ENCODE measurements at regions not wholly inside any gene's neighbourhood (a gene's known extent, or its start where the extent isn't known, plus 50 kb on each side); places are given as distances from the start of the nearest gene placed in this dataset.

DNA sequence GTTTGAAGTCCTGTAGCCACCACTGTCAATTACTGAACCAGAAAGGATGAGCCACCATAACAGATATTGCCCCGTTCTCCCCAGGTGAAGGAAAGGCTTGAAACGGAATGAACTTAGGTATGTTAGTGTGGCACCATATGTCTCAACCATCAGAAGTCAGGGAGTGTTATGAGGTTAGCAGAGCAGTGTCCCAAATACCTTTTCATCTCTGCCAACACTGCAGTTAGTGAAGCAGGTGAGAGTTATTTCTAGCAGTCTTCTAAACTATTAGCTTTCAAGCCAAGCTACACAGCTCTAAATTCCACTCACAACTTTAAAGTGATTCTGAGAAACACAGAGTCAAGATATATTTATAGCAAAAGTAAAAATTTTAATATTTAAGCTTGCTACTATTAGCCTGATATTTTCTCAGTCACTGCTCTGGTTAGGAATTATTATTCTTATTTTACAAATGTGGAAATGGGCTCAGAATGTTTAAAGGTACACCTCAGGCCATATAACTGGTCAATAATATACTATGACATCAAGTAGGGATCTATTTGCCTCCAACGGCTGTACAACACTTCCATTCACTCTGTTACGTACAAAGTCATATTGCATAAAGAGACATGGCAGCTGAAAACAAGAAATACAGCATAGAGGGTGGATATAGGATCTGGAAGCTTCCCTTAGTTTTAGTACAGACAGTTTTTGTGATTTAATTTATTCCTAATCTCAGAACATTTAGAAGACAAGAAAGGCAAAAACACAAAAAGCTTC lies 1527.1 kb upstream of the PRR20A start:
- DNase-seq = no peak
- Histone ChIP-seq H3K36me3 (no peaks in the 10 kb centered on the region), H3K4me3 (no peak overlapping the region), H3K9me3 (no peaks in the 10 kb centered on the region), H3K4me1 (no peaks in the 10 kb centered on the region), H3K27me3 (no peaks in the 10 kb centered on the region), H3K27ac (no peak overlapping the region)
- TF ChIP-seq, protein P1, sequence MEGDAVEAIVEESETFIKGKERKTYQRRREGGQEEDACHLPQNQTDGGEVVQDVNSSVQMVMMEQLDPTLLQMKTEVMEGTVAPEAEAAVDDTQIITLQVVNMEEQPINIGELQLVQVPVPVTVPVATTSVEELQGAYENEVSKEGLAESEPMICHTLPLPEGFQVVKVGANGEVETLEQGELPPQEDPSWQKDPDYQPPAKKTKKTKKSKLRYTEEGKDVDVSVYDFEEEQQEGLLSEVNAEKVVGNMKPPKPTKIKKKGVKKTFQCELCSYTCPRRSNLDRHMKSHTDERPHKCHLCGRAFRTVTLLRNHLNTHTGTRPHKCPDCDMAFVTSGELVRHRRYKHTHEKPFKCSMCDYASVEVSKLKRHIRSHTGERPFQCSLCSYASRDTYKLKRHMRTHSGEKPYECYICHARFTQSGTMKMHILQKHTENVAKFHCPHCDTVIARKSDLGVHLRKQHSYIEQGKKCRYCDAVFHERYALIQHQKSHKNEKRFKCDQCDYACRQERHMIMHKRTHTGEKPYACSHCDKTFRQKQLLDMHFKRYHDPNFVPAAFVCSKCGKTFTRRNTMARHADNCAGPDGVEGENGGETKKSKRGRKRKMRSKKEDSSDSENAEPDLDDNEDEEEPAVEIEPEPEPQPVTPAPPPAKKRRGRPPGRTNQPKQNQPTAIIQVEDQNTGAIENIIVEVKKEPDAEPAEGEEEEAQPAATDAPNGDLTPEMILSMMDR (IDR thresholded peaks at IDR 0.05) = no peak
- no peak for TF ChIP-seq POLR2A (IDR thresholded peaks at IDR 0.05)
- WGBS, 4 donors = 55 to 84% (median 72%) methylated on average over 4 of the region's 4 CpGs
- ATAC-seq = no peak
- intact Hi-C loops (cut with DNase I) = no loop called here

DNA sequence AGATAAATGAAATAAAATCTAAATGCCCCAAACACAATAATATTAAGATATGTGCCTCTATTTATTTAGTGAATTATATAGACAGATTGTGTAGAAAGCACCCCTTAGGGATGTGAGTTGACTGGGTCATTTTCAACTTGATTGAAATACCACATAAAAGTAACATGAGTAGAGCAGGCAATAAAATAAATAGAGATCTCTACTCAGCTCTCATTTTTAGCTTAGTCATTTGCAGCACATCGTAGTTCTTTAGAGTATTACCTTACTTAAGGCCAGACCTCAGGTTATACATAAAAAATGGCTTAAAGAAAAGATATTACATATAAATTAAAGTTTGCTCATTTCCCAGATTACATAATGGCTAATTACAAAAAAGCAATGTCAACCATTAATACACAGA lies 1525.6 kb upstream of the PRR20A start:
- 77 to 91% (median 84%) methylated on average over 1 of the region's 1 CpG for WGBS, 4 donors
- Histone ChIP-seq H3K4me3 (no peak overlapping the region), H3K27ac (no peak overlapping the region), H3K9me3 (no peaks in the 10 kb centered on the region), H3K36me3 (no peaks in the 10 kb centered on the region), H3K4me1 (no peaks in the 10 kb centered on the region), H3K27me3 (no peaks in the 10 kb centered on the region)
- DNase-seq (no peak), ATAC-seq (no peak)
- intact Hi-C loops (cut with DNase I) = no loop called here
- TF ChIP-seq POLR2A (IDR thresholded peaks at IDR 0.05) = no peak
- TF ChIP-seq, protein P1 (IDR thresholded peaks at IDR 0.05) = no peak

DNA sequence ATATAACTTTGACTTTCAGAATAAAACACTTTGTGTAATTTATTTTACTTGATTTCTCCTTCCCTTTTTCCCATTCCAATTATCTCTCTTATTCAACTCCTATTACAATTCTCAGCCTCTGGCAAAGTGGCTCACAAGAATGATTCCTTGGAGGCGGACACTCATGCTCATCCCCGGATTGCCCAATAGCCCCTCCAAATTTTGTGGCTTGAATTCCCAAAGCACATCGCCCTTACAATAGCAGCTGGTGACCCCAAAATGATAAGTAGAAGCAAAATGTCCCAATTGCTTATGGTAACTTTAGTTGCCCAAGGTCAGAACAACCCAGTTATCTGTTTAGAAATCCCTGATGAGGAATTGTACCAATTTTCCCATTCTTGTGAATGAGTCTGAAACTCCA lies 1523.5 kb upstream of the PRR20A start:
- H3K36me3 ChIP-seq = no peaks in the 10 kb centered on the region
- DNase-seq (no peak), ATAC-seq (no peak)
- H3K27ac ChIP-seq = no peak overlapping the region
- H3K27me3 ChIP-seq = no peaks in the 10 kb centered on the region
- intact Hi-C loops (cut with DNase I) = no loop called here
- H3K4me3 ChIP-seq = no peak overlapping the region
- peaks cover 0 to 4% (median 0%) of the 10 kb centered on the region in 12 donors for H3K9me3 ChIP-seq
- H3K4me1 ChIP-seq = no peaks in the 10 kb centered on the region
- TF ChIP-seq, protein P1 (IDR thresholded peaks at IDR 0.05) = no peak
- no peak for TF ChIP-seq POLR2A (IDR thresholded peaks at IDR 0.05)
- 77 to 89% (median 83%) methylated on average over 3 of the region's 3 CpGs for WGBS, 4 donors

DNA sequence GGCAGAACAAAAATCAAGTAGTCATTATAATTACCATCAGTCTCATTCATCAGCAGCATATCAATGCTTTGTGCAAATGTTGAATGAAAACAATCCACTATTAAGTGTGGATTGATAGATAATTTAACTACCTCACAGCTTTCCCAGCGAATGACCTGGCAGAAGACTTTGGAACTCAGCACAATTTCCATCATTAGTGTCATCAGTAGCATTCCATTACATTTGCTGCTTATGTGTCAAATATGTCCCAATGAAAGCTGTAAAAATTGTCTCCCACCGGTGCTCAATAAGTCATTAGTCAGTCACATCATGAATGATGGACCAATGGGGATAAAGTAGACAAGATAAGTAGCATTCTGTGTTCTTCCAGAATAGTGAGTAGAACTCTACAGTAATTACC lies 1513.5 kb upstream of the PRR20A start:
- Histone ChIP-seq H3K4me1 (no peaks in the 10 kb centered on the region), H3K9me3 (peaks cover 0 to 30% (median 7%) of the 10 kb centered on the region in 12 donors), H3K36me3 (no peaks in the 10 kb centered on the region), H3K27ac (no peak overlapping the region), H3K27me3 (no peaks in the 10 kb centered on the region), H3K4me3 (no peak overlapping the region)
- WGBS, 4 donors = 45 to 74% (median 67%) methylated on average over 2 of the region's 2 CpGs
- ATAC-seq = no peak
- no peak for DNase-seq
- TF ChIP-seq, protein P1 (IDR thresholded peaks at IDR 0.05) = no peak
- TF ChIP-seq POLR2A (IDR thresholded peaks at IDR 0.05) = no peak
- intact Hi-C loops (cut with DNase I) = no loop called here

Measured in heart left ventricle (tissue), 16 donors.